Mesenchymal stem cell (in vitro differentiated cells and primary cell): ENCODE measurements at regions not wholly inside any gene's neighbourhood (a gene's known extent, or its start where the extent isn't known, plus 50 kb on each side); places are given as distances from the start of the nearest gene placed in this dataset.

Source experiments
- DNase-seq: peaks from one replicate; pipeline ENCODE4 v3.0.0-alpha.2; 2013
- H2AFZ ChIP-seq: one replicate; pipeline ENCODE4 v1.6.1; 2013; ENCODE audit warnings: low read depth, mild to moderate bottlenecking, control low read depth, inconsistent platforms, low read length, moderate library complexity
- H2AK5ac ChIP-seq: 2 replicates; pipeline ENCODE4 v1.6.1; 2013; ENCODE audit warnings: low read length, moderate library complexity, mild to moderate bottlenecking, inconsistent platforms; ENCODE audit not compliant: severe bottlenecking
- H2BK120ac ChIP-seq: one replicate; pipeline ENCODE4 v1.6.1; 2013; ENCODE audit warnings: low read depth, mild to moderate bottlenecking, inconsistent platforms, low read length, moderate library complexity
- H2BK12ac ChIP-seq, 2 experiments: one replicate each; pipeline ENCODE4 v1.6.1; 2013; ENCODE audit warnings: inconsistent platforms in 2 of 2, low read length in 2 of 2, mild to moderate bottlenecking in 2 of 2, moderate library complexity in 2 of 2, control low read depth in 1 of 2
- H2BK15ac ChIP-seq: one replicate; pipeline ENCODE4 v1.6.1; 2013; ENCODE audit warnings: mild to moderate bottlenecking, low read depth, inconsistent platforms; ENCODE audit not compliant: poor library complexity, severe bottlenecking
- H2BK5ac ChIP-seq: 2 replicates; pipeline ENCODE4 v1.6.1; 2013; ENCODE audit warnings: low read depth, mild to moderate bottlenecking, low read length, control low read depth, inconsistent platforms; ENCODE audit not compliant: poor library complexity, severe bottlenecking
- H3K14ac ChIP-seq, 2 experiments: one replicate each; pipeline ENCODE4 v1.6.1; 2013; ENCODE audit warnings: inconsistent platforms in 2 of 2, low read length in 2 of 2, control low read depth in 1 of 2, mild to moderate bottlenecking in 1 of 2, moderate library complexity in 1 of 2
- H3K18ac ChIP-seq, 2 experiments: one replicate each; pipeline ENCODE4 v1.6.1; 2013; ENCODE audit warnings: inconsistent platforms in 2 of 2, low read length in 2 of 2, control low read depth in 1 of 2, low read depth in 1 of 2, mild to moderate bottlenecking in 1 of 2
- H3K23ac ChIP-seq, 2 experiments: one replicate each; pipeline ENCODE4 v1.6.1; 2013; ENCODE audit warnings: inconsistent platforms in 2 of 2, low read length in 2 of 2, mild to moderate bottlenecking in 2 of 2, moderate library complexity in 2 of 2, control low read depth in 1 of 2
- H3K27ac ChIP-seq: 2 replicates; pipeline ENCODE4 v1.5.1; 2013; ENCODE audit warnings: mild to moderate bottlenecking, moderate library complexity, low read length, control low read depth, inconsistent platforms; ENCODE audit not compliant: poor library complexity, severe bottlenecking
- H3K27me3 ChIP-seq, 2 experiments: 2 replicates each; pipeline versions ENCODE4 v1.6.1 to v1.7.0; 2013; ENCODE audit warnings: low read length in 2 of 2, mild to moderate bottlenecking in 2 of 2, moderate library complexity in 2 of 2, control low read depth in 1 of 2, inconsistent platforms in 1 of 2; ENCODE audit not compliant: control insufficient read depth in 1 of 2, insufficient read depth in 1 of 2
- H3K36me3 ChIP-seq, 2 experiments: 2 replicates each; pipeline versions ENCODE4 v1.6.1 to v1.7.0; 2013; ENCODE audit warnings: low read length in 2 of 2, control low read depth in 1 of 2, inconsistent platforms in 1 of 2, low read depth in 1 of 2, mild to moderate bottlenecking in 1 of 2; ENCODE audit not compliant: insufficient read depth in 2 of 2, control insufficient read depth in 1 of 2
- H3K4ac ChIP-seq, 2 experiments: one replicate each; pipeline ENCODE4 v1.6.1; 2013; ENCODE audit warnings: inconsistent platforms in 2 of 2, low read length in 2 of 2, mild to moderate bottlenecking in 2 of 2, moderate library complexity in 2 of 2, control low read depth in 1 of 2, low read depth in 1 of 2
- H3K4me1 ChIP-seq: 2 replicates; pipeline ENCODE4 v1.6.1; 2013; ENCODE audit warnings: low read depth, low read length, control low read depth; ENCODE audit not compliant: control insufficient read depth, insufficient read depth
- H3K4me2 ChIP-seq: 2 replicates; pipeline ENCODE4 v1.6.1; 2013; ENCODE audit warnings: low read length, mild to moderate bottlenecking, inconsistent platforms; ENCODE audit not compliant: poor library complexity, severe bottlenecking
- H3K4me3 ChIP-seq, 2 experiments: 2 replicates each; pipeline versions ENCODE4 v1.5.1 to v1.7.0; 2013; ENCODE audit warnings: low read length in 2 of 2, mild to moderate bottlenecking in 2 of 2, control low read depth in 1 of 2, low read depth in 1 of 2; ENCODE audit not compliant: insufficient read depth in 1 of 2
- H3K79me1 ChIP-seq: replicated peaks from 2 replicates; pipeline ENCODE4 v1.6.1; 2013; ENCODE audit warnings: mild to moderate bottlenecking, control low read depth, low read length, inconsistent platforms; ENCODE audit not compliant: poor library complexity, severe bottlenecking
- H3K9ac ChIP-seq: 2 replicates; pipeline ENCODE4 v1.7.0; 2013; ENCODE audit warnings: mild to moderate bottlenecking, low read length, moderate library complexity
- H3K9me3 ChIP-seq: 2 replicates; pipeline ENCODE4 v1.7.0; 2013; ENCODE audit warnings: mild to moderate bottlenecking, low read length; ENCODE audit not compliant: control insufficient read depth
- H4K8ac ChIP-seq: one replicate; pipeline ENCODE4 v1.6.1; 2013; ENCODE audit warnings: inconsistent platforms, mild to moderate bottlenecking, low read length, moderate library complexity
- H4K91ac ChIP-seq: one replicate; pipeline ENCODE4 v1.6.1; 2013; ENCODE audit warnings: mild to moderate bottlenecking, low read length, inconsistent platforms
- WGBS: methylation state at CpG from one replicate; pipeline ENCODE4 v1.1.7; 2013; ENCODE audit warnings: mixed read lengths; 5-methylcytosine and 5-hydroxymethylcytosine counted together

GRCh38 chr2:51710222-51710621 lies 678.3 kb upstream of the NRXN1 start:
- no peaks in the 10 kb centered on the region for H3K36me3 ChIP-seq
- H3K4me3 ChIP-seq: no peak overlapping the region
- peaks cover 12% of the 10 kb centered on the region for H3K9me3 ChIP-seq
- DNase-seq: no peak
- 62% methylated on average over 3 of the region's 3 CpGs for WGBS
- no peak overlapping the region for H2BK120ac ChIP-seq
- no peak overlapping the region for H2BK15ac ChIP-seq
- no peak overlapping the region for H3K4ac ChIP-seq
- no peak overlapping the region for H4K8ac ChIP-seq
- H4K91ac ChIP-seq: no peak overlapping the region
- H3K4me2 ChIP-seq: no peak overlapping the region
- H3K18ac ChIP-seq: no peak overlapping the region
- H3K27me3 ChIP-seq: no peaks in the 10 kb centered on the region
- no peak overlapping the region for H3K9ac ChIP-seq
- H3K27ac ChIP-seq: no peak overlapping the region
- no peak overlapping the region for H3K23ac ChIP-seq
- H2AK5ac ChIP-seq: no peak overlapping the region
- no peak overlapping the region for H2BK12ac ChIP-seq
- H3K4me1 ChIP-seq: no peaks in the 10 kb centered on the region
- H2AFZ ChIP-seq: no peak overlapping the region
- H3K14ac ChIP-seq: no peak overlapping the region
- no peak overlapping the region for H2BK5ac ChIP-seq
- no peaks in the 10 kb centered on the region for H3K79me1 ChIP-seq

DNA sequence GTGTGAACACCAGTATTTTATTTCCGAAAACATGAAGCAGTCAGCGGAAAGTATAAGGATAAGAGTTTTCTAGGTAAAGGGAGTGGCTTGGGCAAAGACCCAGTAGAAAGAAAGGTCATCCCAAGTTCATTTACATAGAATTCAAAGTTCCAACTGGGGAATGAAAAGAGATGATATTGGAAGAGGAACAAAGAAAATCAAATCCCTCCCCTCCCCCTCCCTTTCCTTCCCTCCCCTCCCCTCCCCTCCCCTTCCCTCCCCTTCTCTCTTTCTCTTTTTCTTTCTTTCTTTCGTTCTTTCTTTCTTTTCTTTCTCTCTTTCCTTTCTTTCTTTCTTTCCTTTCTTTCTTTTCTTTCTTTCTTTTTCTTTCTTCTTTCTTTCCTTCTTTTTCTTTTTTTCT lies 675.7 kb upstream of the NRXN1 start:
- H2BK120ac ChIP-seq: no peak overlapping the region
- H3K79me1 ChIP-seq: no peaks in the 10 kb centered on the region
- H3K27ac ChIP-seq: no peak overlapping the region
- no peak overlapping the region for H2BK15ac ChIP-seq
- H3K36me3 ChIP-seq: no peaks in the 10 kb centered on the region
- no peak overlapping the region for H3K4me3 ChIP-seq
- no peak overlapping the region for H3K18ac ChIP-seq
- no peak overlapping the region for H3K14ac ChIP-seq
- no peak overlapping the region for H3K4ac ChIP-seq
- H3K27me3 ChIP-seq: no peaks in the 10 kb centered on the region
- H3K9me3 ChIP-seq: peaks cover 4% of the 10 kb centered on the region
- no peak overlapping the region for H4K91ac ChIP-seq
- 91% methylated on average over 3 of the region's 3 CpGs for WGBS
- no peak overlapping the region for H2AFZ ChIP-seq
- DNase-seq: no peak
- H2BK12ac ChIP-seq: no peak overlapping the region
- no peak overlapping the region for H3K9ac ChIP-seq
- no peak overlapping the region for H2AK5ac ChIP-seq
- no peak overlapping the region for H4K8ac ChIP-seq
- H3K4me1 ChIP-seq: no peaks in the 10 kb centered on the region
- no peak overlapping the region for H3K4me2 ChIP-seq
- no peak overlapping the region for H2BK5ac ChIP-seq
- H3K23ac ChIP-seq: no peak overlapping the region

DNA sequence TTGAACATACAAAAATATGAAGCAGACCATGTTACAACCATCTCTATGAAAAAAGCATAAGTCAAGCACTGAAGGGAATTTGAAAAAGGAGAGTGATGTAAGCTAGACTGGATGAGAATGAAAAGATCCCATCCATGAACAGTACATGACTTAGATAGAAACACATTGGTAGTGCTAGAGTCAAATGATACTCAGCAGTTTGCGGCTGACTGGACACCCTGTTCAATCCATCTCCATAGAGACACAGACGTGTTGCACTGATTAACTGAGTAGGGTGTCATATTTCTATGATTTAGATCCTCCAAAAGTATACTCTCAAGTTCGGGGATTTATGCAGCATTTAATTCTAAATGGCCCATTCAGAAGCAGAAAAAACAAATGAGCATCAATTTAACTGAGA lies 674.3 kb upstream of the NRXN1 start:
- H3K27me3 ChIP-seq: no peaks in the 10 kb centered on the region
- WGBS: 92% methylated on average over 2 of the region's 3 CpGs
- H3K27ac ChIP-seq: no peak overlapping the region
- no peak overlapping the region for H2AFZ ChIP-seq
- H3K4me3 ChIP-seq: no peak overlapping the region
- H2BK12ac ChIP-seq: no peak overlapping the region
- no peaks in the 10 kb centered on the region for H3K36me3 ChIP-seq
- H3K18ac ChIP-seq: no peak overlapping the region
- no peak overlapping the region for H2BK120ac ChIP-seq
- H3K14ac ChIP-seq: no peak overlapping the region
- no peak overlapping the region for H2BK15ac ChIP-seq
- H4K8ac ChIP-seq: no peak overlapping the region
- H2BK5ac ChIP-seq: no peak overlapping the region
- no peak for DNase-seq
- no peaks in the 10 kb centered on the region for H3K79me1 ChIP-seq
- no peaks in the 10 kb centered on the region for H3K4me1 ChIP-seq
- no peak overlapping the region for H3K4me2 ChIP-seq
- H3K23ac ChIP-seq: no peak overlapping the region
- no peak overlapping the region for H3K4ac ChIP-seq
- no peak overlapping the region for H4K91ac ChIP-seq
- no peak overlapping the region for H2AK5ac ChIP-seq
- H3K9ac ChIP-seq: no peak overlapping the region
- peaks cover 4% of the 10 kb centered on the region for H3K9me3 ChIP-seq

DNA sequence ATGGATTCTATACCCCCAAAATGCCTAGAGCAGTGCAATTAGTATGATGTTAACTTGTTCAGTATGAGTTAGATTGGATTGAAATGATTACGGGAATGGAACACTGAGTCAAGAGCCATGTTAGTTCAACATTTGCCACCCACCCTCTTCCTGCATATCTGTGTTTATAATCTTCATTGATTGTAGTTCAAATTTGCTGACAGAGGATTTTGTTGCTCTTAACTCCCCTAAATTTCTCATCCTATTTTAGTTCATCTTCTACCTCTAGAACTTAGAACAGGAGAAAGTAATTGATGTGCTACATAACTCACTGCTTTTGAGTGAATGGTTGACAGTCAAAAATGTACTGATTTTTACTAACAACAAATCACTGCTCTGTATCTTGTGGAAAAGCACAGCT lies 673.5 kb upstream of the NRXN1 start:
- no peaks in the 10 kb centered on the region for H3K4me1 ChIP-seq
- no peak overlapping the region for H3K18ac ChIP-seq
- no CpG with 5 or more reads among the region's 1 CpG for WGBS
- no peak overlapping the region for H2BK12ac ChIP-seq
- DNase-seq: no peak
- no peak overlapping the region for H3K23ac ChIP-seq
- H2BK5ac ChIP-seq: no peak overlapping the region
- H3K27me3 ChIP-seq: no peaks in the 10 kb centered on the region
- H3K4me2 ChIP-seq: no peak overlapping the region
- no peak overlapping the region for H3K4ac ChIP-seq
- H2BK120ac ChIP-seq: no peak overlapping the region
- H4K91ac ChIP-seq: no peak overlapping the region
- no peak overlapping the region for H3K14ac ChIP-seq
- H3K9me3 ChIP-seq: peaks cover 4% of the 10 kb centered on the region
- H2AK5ac ChIP-seq: no peak overlapping the region
- no peaks in the 10 kb centered on the region for H3K79me1 ChIP-seq
- H3K9ac ChIP-seq: no peak overlapping the region
- H2AFZ ChIP-seq: no peak overlapping the region
- no peak overlapping the region for H2BK15ac ChIP-seq
- H3K4me3 ChIP-seq: no peak overlapping the region
- no peaks in the 10 kb centered on the region for H3K36me3 ChIP-seq
- no peak overlapping the region for H3K27ac ChIP-seq
- H4K8ac ChIP-seq: no peak overlapping the region
